H1 (cell line): ENCODE measurements at regions not wholly inside any gene's neighbourhood (a gene's known extent, or its start where the extent isn't known, plus 50 kb on each side); places are given as distances from the start of the nearest gene placed in this dataset.

Source experiments
- CBX8 ChIP-seq: fragments of 300-800, 300-1000 bp; sonication (generic); IDR thresholded peaks from 2 replicates; pipeline ENCODE4 v1.7.1; 2016; ENCODE audit warnings: low read depth, low read length, borderline replicate concordance
- GABPA ChIP-seq: IDR thresholded peaks from 2 replicates; pipeline ENCODE4 v1.6.1; 2011; ENCODE audit warnings: mild to moderate bottlenecking, low read length, moderate library complexity, borderline replicate concordance; ENCODE audit not compliant: insufficient read depth
- JUN ChIP-seq: IDR thresholded peaks from 2 replicates; pipeline ENCODE4 v1.6.1; 2011; ENCODE audit warnings: low read depth, mild to moderate bottlenecking, improper control_type of control experiment, low read length
- TF ChIP-seq, protein P1 (sequence below): IDR thresholded peaks from 2 replicates; pipeline ENCODE4 v1.6.1; 2011; ENCODE audit warnings: low read length, improper control_type of control experiment

DNA sequence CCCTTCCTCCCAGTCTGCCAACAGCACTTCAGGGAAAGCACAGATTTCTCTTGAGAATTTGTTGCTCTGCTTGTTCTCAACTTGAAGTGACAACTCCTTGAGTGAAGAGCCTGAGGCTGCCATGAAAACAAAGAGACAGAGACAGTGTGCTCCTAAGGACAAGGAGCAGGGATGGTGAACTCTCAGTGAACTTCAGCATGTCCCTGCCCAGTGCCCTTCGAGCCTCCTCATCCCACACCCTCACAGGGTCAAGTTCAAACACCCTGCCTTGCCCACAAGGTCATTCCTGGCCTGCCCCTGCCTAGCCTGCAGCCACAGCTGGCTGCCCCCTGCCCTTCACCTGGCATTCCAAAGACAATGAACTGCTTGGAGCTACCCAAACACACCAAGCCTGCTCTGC is 343.5 kb upstream of the KLHL29 start (continued):
- TF ChIP-seq GABPA (no peak), JUN (no peak), CBX8 (no peak)
- TF ChIP-seq, protein P1, sequence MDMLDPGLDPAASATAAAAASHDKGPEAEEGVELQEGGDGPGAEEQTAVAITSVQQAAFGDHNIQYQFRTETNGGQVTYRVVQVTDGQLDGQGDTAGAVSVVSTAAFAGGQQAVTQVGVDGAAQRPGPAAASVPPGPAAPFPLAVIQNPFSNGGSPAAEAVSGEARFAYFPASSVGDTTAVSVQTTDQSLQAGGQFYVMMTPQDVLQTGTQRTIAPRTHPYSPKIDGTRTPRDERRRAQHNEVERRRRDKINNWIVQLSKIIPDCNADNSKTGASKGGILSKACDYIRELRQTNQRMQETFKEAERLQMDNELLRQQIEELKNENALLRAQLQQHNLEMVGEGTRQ: no peak
